Sciatic nerve (tissue), 2 donors: ENCODE measurements at regions not wholly inside any gene's neighbourhood (a gene's known extent, or its start where the extent isn't known, plus 50 kb on each side); places are given as distances from the start of the nearest gene placed in this dataset.

Experiments used
- ATAC-seq: fragments of 200-7000 bp; cut with Tn5 transposase; one replicate; pipeline ENCODE4 v1.9.1; 2020; ENCODE audit warnings: mild to moderate bottlenecking, moderate library complexity
- DNase-seq: peaks from one replicate; pipeline ENCODE4 v3.0.0-alpha.2; 2020; ENCODE audit warnings: low spot score
- intact Hi-C: fragments of 100-400 bp; cut with DNase I; formaldehyde crosslinking; loops from one replicate; pipeline ENCODE4 v1.14.2; 2022
- donor health status: DM: no; HTN: no; CAD: no.
- donor health status: DM: no; HTN: no; CAD: no.

- ATAC-seq (peak; percentile 93), DNase-seq (no peak)
- intact Hi-C loops, result no loop called here
These were observed 149.7 kb downstream of the NOC3L start for GRCh38 chr10:94213001-94213530.

- intact Hi-C loops, result no loop called here
- ATAC-seq, result peak; percentile 24
- no peak for DNase-seq
These were observed 148.8 kb downstream of the NOC3L start for GRCh38 chr10:94213980-94214379.

GRCh38 chr10:94214481-94214893 lies 148.3 kb downstream of the NOC3L start:
- ATAC-seq (peak; percentile 33), DNase-seq (no peak)
- intact Hi-C loops, result no loop called here

GRCh38 chr10:94216201-94216600 lies 146.5 kb downstream of the NOC3L start:
- DNase-seq, result no peak
- intact Hi-C loops, result no loop called here
- no peak for ATAC-seq

GRCh38 chr10:94217411-94217810 lies 145.3 kb downstream of the NOC3L start:
- ATAC-seq (no peak), DNase-seq (no peak)
- intact Hi-C loops, result no loop called here

- DNase-seq (no peak), ATAC-seq (no peak)
- intact Hi-C loops, result no loop called here
These were observed 144.1 kb downstream of the NOC3L start for GRCh38 chr10:94218493-94219183.

- no peak for ATAC-seq
- intact Hi-C loops, result no loop called here
- DNase-seq, result no peak
These were observed 142.9 kb downstream of the NOC3L start for GRCh38 chr10:94219829-94220228.

- ATAC-seq (no peak), DNase-seq (no peak)
- intact Hi-C loops, result no loop called here
These were observed 142.0 kb downstream of the NOC3L start for GRCh38 chr10:94220717-94221116.

- intact Hi-C loops, result no loop called here
- DNase-seq (no peak), ATAC-seq (no peak)
These were observed 138.9 kb downstream of the NOC3L start for GRCh38 chr10:94223702-94224370.

GRCh38 chr10:94224656-94225055 lies 138.1 kb downstream of the NOC3L start:
- peak; percentile 29 for ATAC-seq
- DNase-seq, result no peak
- intact Hi-C loops, result no loop called here

GRCh38 chr10:94225589-94225988 lies 137.2 kb downstream of the NOC3L start:
- ATAC-seq (peak; percentile 34), DNase-seq (no peak)
- intact Hi-C loops, result no loop called here

GRCh38 chr10:94230134-94230785 lies 132.5 kb downstream of the NOC3L start:
- no peak for DNase-seq
- intact Hi-C loops, result no loop called here
- no peak for ATAC-seq

GRCh38 chr10:94232711-94233383 lies 129.9 kb downstream of the NOC3L start:
- no peak for DNase-seq
- no peak for ATAC-seq
- intact Hi-C loops, result no loop called here

- ATAC-seq (peak; percentile 31), DNase-seq (no peak)
- intact Hi-C loops, result no loop called here
These were observed 127.3 kb downstream of the NOC3L start for GRCh38 chr10:94235461-94235860.

GRCh38 chr10:94238006-94238617 lies 124.6 kb downstream of the NOC3L start:
- intact Hi-C loops, result no loop called here
- DNase-seq, result no peak
- no peak for ATAC-seq

- DNase-seq (no peak), ATAC-seq (no peak)
- intact Hi-C loops, result no loop called here
These were observed 123.0 kb downstream of the NOC3L start for GRCh38 chr10:94239696-94240095.

GRCh38 chr10:94240491-94240890 lies 122.2 kb downstream of the NOC3L start:
- intact Hi-C loops, result no loop called here
- no peak for DNase-seq
- ATAC-seq, result no peak

GRCh38 chr10:94240901-94241300 lies 121.8 kb downstream of the NOC3L start:
- ATAC-seq (no peak), DNase-seq (no peak)
- intact Hi-C loops, result no loop called here

GRCh38 chr10:94251098-94251497 lies 111.6 kb downstream of the NOC3L start:
- no peak for ATAC-seq
- intact Hi-C loops, result no loop called here
- DNase-seq, result no peak
